HCT116 (cell line): ENCODE measurements at regions not wholly inside any gene's neighbourhood (a gene's known extent, or its start where the extent isn't known, plus 50 kb on each side); places are given as distances from the start of the nearest gene placed in this dataset.

Source experiments
- ATAC-seq: fragments of 200-7000 bp; cut with Tn5 transposase; 2 replicates; pipeline ENCODE4 v1.9.1; 2020; ENCODE audit warnings: mild to moderate bottlenecking, moderate library complexity
- BruUV-seq: library from RNA; stranded (reverse); fragments of 400-500 nt; replicated peaks from 2 replicates; lab custom pipeline; 2021; lab: Mats Ljungman, UMichigan
- CTCF ChIA-PET: fragments of 300-600 bp; sonication (Branson Sonifier 250); formaldehyde crosslinking; loops from one replicate; lab custom pipeline; 2021; ENCODE audit warnings: antibody characterized with exemption; lab: Charles Lee
- POLR2A ChIA-PET: fragments of 300-600, 350-600 bp; sonication (Branson Sonifier 250); formaldehyde crosslinking; loops from one replicate; lab custom pipeline; 2021; ENCODE audit warnings: antibody characterized with exemption; lab: Charles Lee
- RAD21 ChIA-PET, 2 experiments: fragments of 300-600 bp; sonication (Branson Sonifier 250); formaldehyde crosslinking; loops; one replicate each; lab custom pipeline; 2023; ENCODE audit warnings: low total read pairs in 2 of 2; ENCODE audit not compliant: uncharacterized antibody in 2 of 2, unreplicated experiment in 2 of 2, low non-redundant PET in 1 of 2; lab: Charles Lee
- DNase-seq: peaks from one replicate; pipeline ENCODE4 v3.0.0-alpha.2; 2010; ENCODE audit warnings: low read depth, low spot score
- H2AFZ ChIP-seq: fragments of 200-600 bp; shearing (Covaris generic), sonication (generic); 2 replicates; pipeline ENCODE4 v1.6.1; 2017; ENCODE audit warnings: low read depth, mixed run types, mixed read lengths, antibody characterized with exemption, low read length; ENCODE audit not compliant: poor library complexity, severe bottlenecking
- H3K27ac ChIP-seq: 2 replicates; pipeline ENCODE4 v1.5.1; 2012; ENCODE audit warnings: low read depth, low read length
- H3K27me3 ChIP-seq: fragments of 200-600 bp; sonication (generic); 2 replicates; pipeline ENCODE4 v1.6.1; 2016; ENCODE audit warnings: mixed run types, low read length, mixed read lengths; ENCODE audit not compliant: insufficient read depth
- H3K36me3 ChIP-seq, 2 experiments: fragments of 200-500 bp in 1 of 2; fragments of 200-600 bp in 1 of 2; sonication (Bioruptor generic) in 1 of 2; sonication (generic) in 1 of 2; 2 replicates each; pipeline versions ENCODE4 v1.5.1 to v1.6.1; 2014 to 2016; ENCODE audit warnings: low read length in 2 of 2, inconsistent platforms in 1 of 2, mixed read lengths in 1 of 2, mixed run types in 1 of 2; ENCODE audit not compliant: insufficient read depth in 2 of 2, control insufficient read depth in 1 of 2
- H3K4me1 ChIP-seq, 2 experiments: fragments of 200-600 bp in 1 of 2; sonication (generic) in 1 of 2; 2 replicates each; pipeline versions ENCODE4 v1.5.1 to v1.6.1; 2012 to 2017; ENCODE audit warnings: low read length in 2 of 2, inconsistent platforms in 1 of 2, mild to moderate bottlenecking in 1 of 2, mixed read lengths in 1 of 2, mixed run types in 1 of 2, moderate library complexity in 1 of 2; ENCODE audit not compliant: insufficient read depth in 2 of 2, control insufficient read depth in 1 of 2
- H3K4me2 ChIP-seq: fragments of 200-600 bp; sonication (generic); 2 replicates; pipeline ENCODE4 v1.6.1; 2017; ENCODE audit warnings: mixed run types, low read length, mixed read lengths
- H3K4me3 ChIP-seq, 2 experiments: fragments of 200-600 bp in 1 of 2; sonication (generic) in 1 of 2; replicated peaks in 1 of 2; 2 replicates each; pipeline ENCODE4 v1.5.1; 2011 to 2016; ENCODE audit warnings: low read length in 2 of 2, control low read depth in 1 of 2, low read depth in 1 of 2, mild to moderate bottlenecking in 1 of 2, mixed read lengths in 1 of 2, mixed run types in 1 of 2
- H3K79me2 ChIP-seq: fragments of 200-600 bp; sonication (generic); 2 replicates; pipeline ENCODE4 v1.6.1; 2017; ENCODE audit warnings: mild to moderate bottlenecking, mixed run types, low read length, moderate library complexity, mixed read lengths; ENCODE audit not compliant: insufficient read depth
- H3K9ac ChIP-seq: fragments of 200-600 bp; sonication (generic); 2 replicates; pipeline ENCODE4 v1.6.1; 2016; ENCODE audit warnings: low read length, mixed read lengths
- H3K9me2 ChIP-seq: fragments of 200-600 bp; sonication (generic), shearing (Covaris generic); 2 replicates; pipeline ENCODE4 v1.6.1; 2017; ENCODE audit warnings: mixed run types, mild to moderate bottlenecking, moderate library complexity; ENCODE audit not compliant: insufficient read depth
- H3K9me3 ChIP-seq, 2 experiments: fragments of 200-500 bp in 1 of 2; fragments of 200-600 bp in 1 of 2; sonication (Bioruptor generic) in 1 of 2; sonication (generic) in 1 of 2; 2 replicates each; pipeline ENCODE4 v1.6.1; 2014 to 2017; ENCODE audit warnings: low read length in 2 of 2, mixed read lengths in 2 of 2, inconsistent platforms in 1 of 2, low read depth in 1 of 2, mild to moderate bottlenecking in 1 of 2, mixed run types in 1 of 2, moderate library complexity in 1 of 2; ENCODE audit not compliant: control insufficient read depth in 1 of 2, insufficient read depth in 1 of 2
- H4K20me1 ChIP-seq: fragments of 200-600 bp; sonication (generic), shearing (Covaris generic); 2 replicates; pipeline ENCODE4 v1.6.1; 2017; ENCODE audit warnings: mixed run types, mild to moderate bottlenecking, moderate library complexity; ENCODE audit not compliant: insufficient read depth
- EGR1 ChIP-seq: IDR thresholded peaks from 2 replicates; pipeline ENCODE4 v1.6.1; 2012; ENCODE audit warnings: low read depth
- ELF1 ChIP-seq: IDR thresholded peaks from 2 replicates; pipeline ENCODE4 v1.6.1; 2012; ENCODE audit warnings: low read depth, borderline replicate concordance
- FOSL1 ChIP-seq: IDR thresholded peaks from 2 replicates; pipeline ENCODE4 v1.6.1; 2012; ENCODE audit warnings: low read depth
- POLR2A ChIP-seq: IDR thresholded peaks from 2 replicates; pipeline ENCODE4 v1.7.0; 2011; ENCODE audit warnings: borderline replicate concordance; ENCODE audit not compliant: insufficient read depth, insufficient read length; ENCODE audit errors: extremely low read depth
- RAD21 ChIP-seq: IDR thresholded peaks from 2 replicates; pipeline ENCODE4 v1.6.1; 2012; ENCODE audit warnings: low read depth, mild to moderate bottlenecking
- ZFX ChIP-seq: fragments of 450-650 bp; IDR thresholded peaks from 2 replicates; pipeline ENCODE4 v1.6.1; 2017
- intact Hi-C: fragments of 100-400 bp; cut with micrococcal nuclease; formaldehyde crosslinking; loops from 2 replicates; pipeline ENCODE4 v1.10.0; 2022
- TF ChIP-seq, protein P1 (sequence below): IDR thresholded peaks from 2 replicates; pipeline ENCODE4 v1.6.1; 2012
- TF ChIP-seq, protein P2 (sequence below): IDR thresholded peaks from 2 replicates; pipeline ENCODE4 v1.6.1; 2012

DNA sequence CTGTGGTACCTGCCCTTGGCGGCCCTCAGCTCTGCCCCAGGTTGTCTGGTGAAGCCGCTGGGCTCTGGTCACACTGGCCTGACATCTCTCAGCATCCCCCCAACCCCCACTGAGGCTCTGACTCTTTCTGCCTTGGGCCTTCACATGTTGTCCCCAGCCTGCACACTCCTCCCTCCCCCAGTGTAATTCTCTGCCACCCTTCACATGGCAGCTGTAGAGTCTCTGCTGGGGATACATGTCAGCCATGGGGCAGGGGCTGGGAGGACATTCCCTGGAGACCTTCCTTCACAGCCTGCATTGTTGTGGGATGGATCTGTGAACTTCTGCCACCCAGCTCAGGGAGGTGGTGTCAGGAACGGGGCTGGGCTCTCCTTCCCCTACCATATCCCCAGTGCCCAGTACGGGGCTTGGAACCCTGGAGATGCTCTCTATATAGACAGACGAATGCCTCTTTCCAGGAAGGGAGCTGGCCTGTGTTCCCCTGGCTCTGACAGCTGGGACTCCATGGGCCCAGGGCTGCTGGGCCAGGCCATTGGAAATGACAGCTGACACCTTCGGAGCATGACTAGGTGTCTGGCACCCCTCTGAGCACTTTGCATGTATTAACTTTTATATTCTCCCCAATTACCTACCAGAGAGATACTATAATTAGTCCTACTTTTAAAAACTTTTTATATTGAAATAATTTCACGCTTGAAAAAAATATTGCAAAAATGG, 151.5 kb downstream of the INHBB start:
- no peak for ATAC-seq
- no TSS peak for BruUV-seq

DNA sequence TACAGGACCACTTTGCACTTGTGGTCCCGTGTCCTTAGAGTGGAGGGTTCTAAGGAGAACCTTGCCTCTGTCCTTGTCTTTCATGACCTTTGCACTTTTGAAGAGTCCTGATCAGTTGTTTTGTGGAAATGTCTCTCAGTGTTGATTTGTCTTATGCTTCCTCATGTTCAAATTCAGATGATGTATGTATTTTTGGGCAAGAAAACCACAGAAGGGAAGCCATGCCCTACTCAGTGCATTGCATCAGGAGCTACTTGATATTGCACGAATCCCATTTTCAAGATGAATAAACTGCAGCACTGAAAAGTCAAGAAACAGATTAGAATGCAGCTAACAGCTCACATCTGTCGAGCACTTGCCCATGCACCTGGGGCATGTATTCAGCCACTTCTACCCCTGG, 152.2 kb downstream of the INHBB start:
- Histone ChIP-seq H3K27me3 (no peaks in the 10 kb centered on the region), H2AFZ (no peak overlapping the region), H4K20me1 (no peaks in the 10 kb centered on the region), H3K27ac (no peak overlapping the region), H3K36me3 (no peaks in the 10 kb centered on the region), H3K4me3 (no peak overlapping the region), H3K9ac (no peak overlapping the region), H3K9me3 (no peaks in the 10 kb centered on the region), H3K4me1 (no peaks in the 10 kb centered on the region; a peak in 1 of 4 replicates), H3K4me2 (no peak overlapping the region), H3K9me2 (no peaks in the 10 kb centered on the region), H3K79me2 (no peaks in the 10 kb centered on the region)
- intact Hi-C loops = no loop called here
- POLR2A ChIA-PET = no interaction called here
- RAD21 ChIA-PET = no interaction called here
- BruUV-seq = no TSS peak
- no peak for TF ChIP-seq RAD21
- TF ChIP-seq EGR1 = no peak
- no peak for TF ChIP-seq POLR2A
- no peak for TF ChIP-seq ELF1
- ATAC-seq (no peak), DNase-seq (no peak)
- CTCF ChIA-PET = no interaction called here

More for the DNA sequence above, 151.5 kb downstream of the INHBB start:
- intact Hi-C loops = no loop called here
- Histone ChIP-seq H3K36me3 (no peaks in the 10 kb centered on the region), H3K4me1 (no peaks in the 10 kb centered on the region; a peak in 1 of 4 replicates), H3K79me2 (no peaks in the 10 kb centered on the region), H3K9ac (no peak overlapping the region), H3K27ac (no peak overlapping the region), H3K4me2 (no peak overlapping the region), H3K27me3 (no peaks in the 10 kb centered on the region), H4K20me1 (no peaks in the 10 kb centered on the region), H3K4me3 (no peak overlapping the region), H3K9me2 (no peaks in the 10 kb centered on the region), H3K9me3 (no peaks in the 10 kb centered on the region), H2AFZ (no peak overlapping the region)
- ChIA-PET CTCF (no interaction called here), RAD21 (no interaction called here), POLR2A (no interaction called here)
- no peak for TF ChIP-seq ZFX
- no peak for TF ChIP-seq EGR1
- TF ChIP-seq ELF1 = no peak
- no peak for TF ChIP-seq FOSL1
- TF ChIP-seq POLR2A = no peak
- TF ChIP-seq, protein P1, sequence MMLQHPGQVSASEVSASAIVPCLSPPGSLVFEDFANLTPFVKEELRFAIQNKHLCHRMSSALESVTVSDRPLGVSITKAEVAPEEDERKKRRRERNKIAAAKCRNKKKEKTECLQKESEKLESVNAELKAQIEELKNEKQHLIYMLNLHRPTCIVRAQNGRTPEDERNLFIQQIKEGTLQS = no peak
- TF ChIP-seq, protein P2, sequence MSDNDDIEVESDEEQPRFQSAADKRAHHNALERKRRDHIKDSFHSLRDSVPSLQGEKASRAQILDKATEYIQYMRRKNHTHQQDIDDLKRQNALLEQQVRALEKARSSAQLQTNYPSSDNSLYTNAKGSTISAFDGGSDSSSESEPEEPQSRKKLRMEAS = no peak
- DNase-seq = no peak
